Tibial nerve (tissue), 4 donors: ENCODE measurements at regions not wholly inside any gene's neighbourhood (a gene's known extent, or its start where the extent isn't known, plus 50 kb on each side); places are given as distances from the start of the nearest gene placed in this dataset.

Experiments
- CTCF ChIP-seq, 5 experiments: fragments of 200-600 bp in 3 of 5; fragments of 450-650 bp in 2 of 5; sonication (generic) in 3 of 5; IDR thresholded peaks; one replicate each; pipeline ENCODE4 v1.5.1; 2016 to 2019; ENCODE audit warnings: antibody characterized with exemption in 5 of 5, mild to moderate bottlenecking in 3 of 5, moderate library complexity in 2 of 5
- EP300 ChIP-seq, 2 donors: sonication (generic); formaldehyde crosslinking; IDR thresholded peaks; one replicate each; pipeline ENCODE4 v1.6.1; 2017; ENCODE audit warnings: antibody characterized with exemption in 2 of 2, mild to moderate bottlenecking in 1 of 2
- POLR2A ChIP-seq, 2 donors: fragments of 450-650 bp; IDR thresholded peaks; one replicate each; pipeline ENCODE4 v1.6.1; 2017; ENCODE audit warnings: antibody characterized with exemption in 2 of 2, mild to moderate bottlenecking in 2 of 2, moderate library complexity in 2 of 2

- TF ChIP-seq CTCF (IDR thresholded peaks at IDR 0.05) (no peak), EP300 (IDR thresholded peaks at IDR 0.05) (no peak), POLR2A (IDR thresholded peaks at IDR 0.05) (no peak)
Measured at GRCh38 chrX:151854726-151855495, 57.8 kb upstream of the MAGEA4 start.
